ENCODE measurements at regions not wholly inside any gene's neighbourhood (a gene's known extent, or its start where the extent isn't known, plus 50 kb on each side); places are given as distances from the start of the nearest gene placed in this dataset.

- no peak for TF ChIP-seq CTCF (IDR thresholded peaks at IDR 0.05)
- no peak for TF ChIP-seq SP1 (CRISPR knock-in tag; conservative IDR thresholded peaks at IDR 0.05)
- no peak for TF ChIP-seq STAT6 (CRISPR knock-in tag; conservative IDR thresholded peaks at IDR 0.05; ENCODE audit: low read depth)
- no peak for TF ChIP-seq FOXP4 (CRISPR knock-in tag; IDR thresholded peaks at IDR 0.05)
- TF ChIP-seq MAX (CRISPR knock-in tag; IDR thresholded peaks at IDR 0.05) = no peak
- TF ChIP-seq ZNF121 (CRISPR knock-in tag; IDR thresholded peaks at IDR 0.05) = no peak
- TF ChIP-seq E2F4 (CRISPR knock-in tag; IDR thresholded peaks at IDR 0.05; ENCODE audit: borderline replicate concordance, low read depth) = no peak
- no peak for TF ChIP-seq ZNF425 (CRISPR knock-in tag; conservative IDR thresholded peaks at IDR 0.05)
Measured at GRCh38 chr1:67607286-67607685, 77.7 kb upstream of the GADD45A start.
